Naive thymus-derived CD8-positive, alpha-beta T cell (primary cell): ENCODE measurements at regions not wholly inside any gene's neighbourhood (a gene's known extent, or its start where the extent isn't known, plus 50 kb on each side); places are given as distances from the start of the nearest gene placed in this dataset.

Source experiments
- ATAC-seq, 2 donors: fragments of 150-1000 bp; cut with Tn5 transposase in 1 of 2; sonication (Bioruptor Pico), chemical (Tn5 transposase) in 1 of 2; 1 replicate in 1 of 2; 2 replicates in 1 of 2; pipeline ENCODE4 v1.10.0; 2021; ENCODE audit warnings: mild to moderate bottlenecking in 2 of 2, moderate library complexity in 2 of 2
- POLR2A ChIA-PET: fragments of 350-600 bp; sonication (Branson Sonifier 250); formaldehyde crosslinking; loops from one replicate; lab custom pipeline; 2021; ENCODE audit warnings: antibody characterized with exemption; lab: Charles Lee
- DNase-seq, 10 donors: peaks; one replicate each; pipeline versions ENCODE4 v3.0.0 to v3.0.0-alpha.2; 2020 to 2022
- H3K27ac Mint-ChIP-seq, 10 donors: one replicate each; pipeline ENCODE4 v1.8.0; 2020 to 2022; ENCODE audit warnings: mild to moderate bottlenecking in 10 of 10, mixed read lengths in 10 of 10, moderate library complexity in 4 of 10, inconsistent platforms in 1 of 10
- H3K27me3 Mint-ChIP-seq, 5 donors: one replicate each; pipeline ENCODE4 v1.8.0; 2021 to 2022; ENCODE audit warnings: mixed read lengths in 5 of 5
- H3K36me3 Mint-ChIP-seq, 3 donors: one replicate each; pipeline ENCODE4 v1.8.0; 2020 to 2022; ENCODE audit warnings: mixed read lengths in 3 of 3, mild to moderate bottlenecking in 2 of 3, inconsistent platforms in 1 of 3
- H3K4me1 Mint-ChIP-seq, 4 donors: one replicate each; pipeline ENCODE4 v1.8.0; 2021 to 2022; ENCODE audit warnings: mixed read lengths in 4 of 4
- H3K4me3 Mint-ChIP-seq, 10 donors: one replicate each; pipeline ENCODE4 v1.8.0; 2020 to 2022; ENCODE audit warnings: mild to moderate bottlenecking in 10 of 10, mixed read lengths in 10 of 10, moderate library complexity in 6 of 10, inconsistent platforms in 1 of 10
- H3K9me3 Mint-ChIP-seq, 9 donors: one replicate each; pipeline ENCODE4 v1.8.0; 2020 to 2022; ENCODE audit warnings: mixed read lengths in 9 of 9, mild to moderate bottlenecking in 3 of 9, inconsistent platforms in 1 of 9, moderate library complexity in 1 of 9

DNA sequence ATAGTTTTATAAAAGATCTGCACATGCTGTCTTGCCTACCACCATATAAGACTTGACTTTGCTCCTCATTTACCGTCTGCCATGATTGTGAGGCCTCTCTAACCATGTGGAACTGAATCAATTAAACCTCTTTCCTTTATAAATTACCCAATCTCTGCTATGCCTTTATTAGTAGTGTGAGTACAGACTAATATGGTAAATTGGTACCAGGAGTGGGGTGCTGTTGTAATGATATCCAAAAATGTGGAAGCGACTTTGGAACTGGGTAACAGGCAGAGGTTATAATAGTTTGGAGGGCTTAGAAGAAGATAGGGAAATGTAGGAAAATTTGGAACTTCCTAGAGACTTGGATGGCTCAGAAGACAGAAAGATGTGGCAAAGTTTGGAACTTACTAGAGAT lies 64.2 kb upstream of the TFAP2D start:
- H3K4me1 Mint-ChIP-seq, result no peaks in the 10 kb centered on the region
- POLR2A ChIA-PET, result no interaction called here
- peaks cover 0 to 4% (median 0%) of the 10 kb centered on the region in 3 donors for H3K36me3 Mint-ChIP-seq
- DNase-seq (no peak), ATAC-seq (no peak)
- peaks cover 0 to 49% (median 25%) of the 10 kb centered on the region in 9 donors for H3K9me3 Mint-ChIP-seq
- no peak overlapping the region for H3K4me3 Mint-ChIP-seq
- H3K27ac Mint-ChIP-seq, result no peak overlapping the region
- peaks cover 0 to 2% (median 0%) of the 10 kb centered on the region in 5 donors for H3K27me3 Mint-ChIP-seq

DNA sequence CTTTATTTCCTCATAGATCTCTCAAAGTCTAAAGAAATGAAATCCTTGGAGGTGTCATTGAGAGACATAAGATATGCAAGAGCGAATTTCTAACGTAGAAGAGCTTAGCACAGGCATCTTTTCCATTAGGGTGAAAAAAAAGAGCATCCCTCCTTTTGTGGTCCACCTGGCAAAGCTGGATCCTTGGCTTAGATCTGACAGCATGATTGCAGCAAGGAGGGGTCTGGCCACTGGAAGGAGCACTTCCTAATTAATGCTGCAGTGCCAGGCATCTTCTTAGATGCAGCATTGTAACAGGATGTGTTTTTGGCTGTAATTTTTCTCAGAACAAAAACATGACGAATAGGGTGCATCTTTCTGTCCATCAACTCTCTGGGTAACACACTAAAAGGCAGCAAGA lies 60.1 kb upstream of the TFAP2D start:
- H3K27me3 Mint-ChIP-seq, result peaks cover 0 to 2% (median 0%) of the 10 kb centered on the region in 5 donors
- DNase-seq, result no peak
- POLR2A ChIA-PET, result no interaction called here
- peaks cover 0 to 23% (median 13%) of the 10 kb centered on the region in 9 donors for H3K9me3 Mint-ChIP-seq
- no peaks in the 10 kb centered on the region for H3K4me1 Mint-ChIP-seq
- no peak overlapping the region for H3K4me3 Mint-ChIP-seq
- no peak overlapping the region for H3K27ac Mint-ChIP-seq
- no peak for ATAC-seq
- H3K36me3 Mint-ChIP-seq, result peaks cover 0 to 4% (median 0%) of the 10 kb centered on the region in 3 donors

DNA sequence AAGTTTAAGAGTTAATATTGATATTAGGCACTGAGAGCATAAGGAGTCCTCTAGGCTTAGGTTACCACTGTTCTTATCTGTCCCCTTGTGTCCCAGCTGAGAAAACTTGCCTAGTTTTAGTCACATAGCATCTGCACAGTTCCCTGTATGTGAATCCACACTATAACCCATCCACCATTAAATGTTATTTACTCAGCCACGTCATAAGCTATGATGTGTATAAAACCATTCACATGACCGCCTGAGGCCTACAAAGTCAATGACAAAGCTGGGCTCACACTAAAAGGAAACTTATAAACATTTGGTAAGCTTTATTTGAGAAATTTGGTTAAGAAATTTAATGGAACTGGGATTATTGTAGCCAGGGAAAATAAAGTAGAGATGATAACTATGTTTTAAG lies 59.2 kb upstream of the TFAP2D start:
- H3K36me3 Mint-ChIP-seq, result peaks cover 0 to 2% (median 0%) of the 10 kb centered on the region in 3 donors
- DNase-seq (no peak), ATAC-seq (no peak)
- H3K9me3 Mint-ChIP-seq, result peaks cover 0 to 26% (median 13%) of the 10 kb centered on the region in 9 donors
- POLR2A ChIA-PET, result no interaction called here
- no peak overlapping the region for H3K27ac Mint-ChIP-seq
- no peaks in the 10 kb centered on the region for H3K4me1 Mint-ChIP-seq
- H3K27me3 Mint-ChIP-seq, result peaks cover 0 to 2% (median 0%) of the 10 kb centered on the region in 5 donors
- H3K4me3 Mint-ChIP-seq, result no peak overlapping the region

DNA sequence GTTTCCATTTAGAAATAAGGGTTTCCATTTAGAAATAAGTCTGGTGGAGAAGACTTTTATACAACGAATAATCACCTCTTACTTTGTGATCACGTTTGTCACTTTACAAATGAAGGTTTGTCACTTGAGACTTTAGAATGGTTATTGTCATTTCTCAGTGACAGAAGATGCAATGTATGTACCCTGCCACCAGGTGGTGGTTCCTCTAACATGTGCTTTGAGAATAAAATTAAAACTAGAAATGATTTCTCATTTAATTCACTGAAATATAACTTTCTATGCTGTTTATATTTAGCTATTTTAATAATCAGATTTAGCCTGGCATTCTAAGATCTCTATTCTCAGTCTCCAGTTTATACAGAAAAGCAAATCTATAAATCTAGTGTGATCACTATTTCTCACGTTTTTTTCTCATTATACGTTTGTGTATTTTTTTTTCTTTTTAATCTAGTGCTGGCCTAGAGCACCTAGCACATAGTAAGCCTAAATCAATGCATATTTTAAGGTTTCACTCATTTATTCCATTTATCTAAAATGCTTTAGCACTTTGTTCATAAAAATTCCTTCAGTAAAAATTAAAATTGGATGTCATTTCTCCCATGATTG lies 57.4 kb upstream of the TFAP2D start:
- DNase-seq, result no peak
- peaks cover 0 to 19% (median 7%) of the 10 kb centered on the region in 9 donors for H3K9me3 Mint-ChIP-seq
- POLR2A ChIA-PET, result no interaction called here
- no peak overlapping the region for H3K27ac Mint-ChIP-seq
- no peaks in the 10 kb centered on the region for H3K36me3 Mint-ChIP-seq
- no peak overlapping the region for H3K4me3 Mint-ChIP-seq
- H3K4me1 Mint-ChIP-seq, result no peaks in the 10 kb centered on the region
- peaks cover 0 to 2% (median 0%) of the 10 kb centered on the region in 5 donors for H3K27me3 Mint-ChIP-seq
- no peak for ATAC-seq

DNA sequence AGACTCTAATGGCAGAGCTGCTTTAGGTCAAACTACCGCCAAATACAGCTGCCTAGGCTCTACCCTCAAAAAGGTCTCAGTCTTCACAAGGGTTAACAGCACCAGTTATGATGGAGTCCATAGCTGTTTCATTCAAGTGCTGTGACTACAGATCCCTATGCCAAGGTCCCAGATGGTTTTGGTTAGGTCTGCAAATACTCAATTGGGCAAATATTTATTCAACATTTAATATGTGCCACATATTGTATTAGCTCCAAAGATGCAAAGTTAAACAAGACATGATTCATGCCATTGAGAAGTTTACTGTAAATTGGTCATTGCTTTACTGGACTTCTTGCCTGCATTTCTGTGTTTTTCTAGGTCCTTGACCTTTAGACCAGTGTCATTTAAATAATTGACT lies 55.8 kb upstream of the TFAP2D start:
- ATAC-seq (no peak), DNase-seq (no peak)
- Mint-ChIP-seq H3K9me3 (peaks cover 0 to 16% (median 5%) of the 10 kb centered on the region in 9 donors), H3K27ac (no peak overlapping the region), H3K36me3 (no peaks in the 10 kb centered on the region), H3K4me1 (no peaks in the 10 kb centered on the region), H3K4me3 (no peak overlapping the region), H3K27me3 (peaks cover 0 to 2% (median 0%) of the 10 kb centered on the region in 5 donors)
- POLR2A ChIA-PET, result no interaction called here

DNA sequence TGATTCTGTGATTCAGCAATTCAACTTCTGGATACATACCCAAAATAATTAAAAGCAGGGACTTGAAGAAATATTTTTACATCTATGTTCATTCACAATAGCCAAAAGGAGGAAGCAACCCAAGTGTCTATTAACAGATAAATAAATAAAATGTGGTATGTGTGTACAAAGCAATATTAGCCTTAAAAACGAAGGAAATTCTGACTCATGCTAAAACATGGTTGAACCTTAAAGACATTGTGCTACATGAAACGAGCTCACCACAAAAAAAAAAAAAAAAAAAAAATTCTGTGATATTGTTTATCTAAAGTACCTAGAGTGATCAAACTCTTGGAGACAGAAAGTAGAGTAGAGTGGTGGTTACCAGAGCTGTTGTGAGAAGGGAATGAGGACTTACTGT lies 54.8 kb upstream of the TFAP2D start:
- POLR2A ChIA-PET, result no interaction called here
- Mint-ChIP-seq H3K4me3 (no peak overlapping the region), H3K9me3 (peaks cover 0 to 16% (median 4%) of the 10 kb centered on the region in 9 donors)

DNA sequence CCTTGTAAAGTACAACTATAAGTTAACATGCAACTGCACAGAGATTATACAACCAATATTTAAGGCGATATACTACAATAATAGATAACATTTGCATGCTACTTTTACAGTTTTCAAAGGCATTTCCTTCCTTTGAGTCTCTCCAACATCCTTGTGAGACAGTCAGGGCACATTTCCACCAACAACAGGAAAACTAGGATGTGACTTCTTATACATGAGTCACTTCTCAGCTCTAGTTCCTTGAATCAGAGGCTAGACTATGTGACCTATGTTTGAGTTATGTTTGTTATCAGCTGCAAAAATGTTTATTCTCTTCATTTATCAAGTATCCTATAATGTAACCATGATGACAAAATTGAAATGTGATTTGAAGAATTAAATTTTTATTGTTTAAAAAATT lies 51.7 kb upstream of the TFAP2D start:
- no peak for ATAC-seq
- H3K27me3 Mint-ChIP-seq, result peaks cover 0 to 4% (median 0%) of the 10 kb centered on the region in 5 donors
- POLR2A ChIA-PET, result no interaction called here

More for the DNA sequence above, 54.8 kb upstream of the TFAP2D start:
- DNase-seq, result no peak
- Mint-ChIP-seq H3K27me3 (peaks cover 0 to under 1% (median 0%) of the 10 kb centered on the region in 5 donors), H3K36me3 (no peaks in the 10 kb centered on the region), H3K4me1 (no peaks in the 10 kb centered on the region), H3K27ac (no peak overlapping the region)
- ATAC-seq, result no peak

More for the DNA sequence above, 51.7 kb upstream of the TFAP2D start:
- no peaks in the 10 kb centered on the region for H3K36me3 Mint-ChIP-seq
- no peak overlapping the region for H3K27ac Mint-ChIP-seq
- no peaks in the 10 kb centered on the region for H3K4me1 Mint-ChIP-seq
- DNase-seq, result no peak
- H3K4me3 Mint-ChIP-seq, result no peak overlapping the region
- peaks cover 0 to 15% (median 3%) of the 10 kb centered on the region in 9 donors for H3K9me3 Mint-ChIP-seq
